Loucy (cell line): ENCODE measurements at regions not wholly inside any gene's neighbourhood (a gene's known extent, or its start where the extent isn't known, plus 50 kb on each side); places are given as distances from the start of the nearest gene placed in this dataset.

Source experiments
- H2AFZ ChIP-seq: fragments of 200-600 bp; sonication (generic); 2 replicates; pipeline ENCODE4 v1.6.0; 2016; ENCODE audit warnings: antibody characterized with exemption, mild to moderate bottlenecking, low read length, moderate library complexity
- H3F3A ChIP-seq: fragments of 200-600 bp; 2 replicates; pipeline ENCODE4 v1.6.0; 2016; ENCODE audit warnings: antibody characterized with exemption, low read depth, mild to moderate bottlenecking
- H3K27me3 ChIP-seq: fragments of 200-600 bp; sonication (generic); 2 replicates; pipeline ENCODE4 v1.6.1; 2014; ENCODE audit warnings: low read length, mild to moderate bottlenecking; ENCODE audit not compliant: insufficient read depth, poor library complexity, severe bottlenecking
- H3K36me3 ChIP-seq: fragments of 200-600 bp; sonication (generic); 2 replicates; pipeline ENCODE4 v1.6.1; 2016; ENCODE audit warnings: low read length; ENCODE audit not compliant: insufficient read depth
- H3K4me1 ChIP-seq: fragments of 200-600 bp; sonication (generic); 2 replicates; pipeline ENCODE4 v1.5.1; 2014; ENCODE audit warnings: low read length, mild to moderate bottlenecking; ENCODE audit not compliant: insufficient read depth, poor library complexity, severe bottlenecking
- H3K4me2 ChIP-seq: fragments of 200-600 bp; sonication (generic); 2 replicates; pipeline ENCODE4 v1.6.0; 2014; ENCODE audit warnings: antibody characterized with exemption, low read length, low read depth, mild to moderate bottlenecking; ENCODE audit not compliant: poor library complexity, severe bottlenecking
- H3K4me3 ChIP-seq: fragments of 200-600 bp; sonication (generic); 2 replicates; pipeline ENCODE4 v1.5.1; 2014; ENCODE audit warnings: low read length, mild to moderate bottlenecking, mixed read lengths; ENCODE audit not compliant: poor library complexity, severe bottlenecking
- H3K79me2 ChIP-seq: fragments of 200-600 bp; sonication (generic); 2 replicates; pipeline ENCODE4 v1.6.1; 2014; ENCODE audit warnings: low read length; ENCODE audit not compliant: insufficient read depth
- H3K9ac ChIP-seq: fragments of 200-600 bp; sonication (generic); 2 replicates; pipeline ENCODE4 v1.6.0; 2014; ENCODE audit warnings: mild to moderate bottlenecking, low read depth, low read length, moderate library complexity; ENCODE audit not compliant: poor library complexity, severe bottlenecking
- H3K9me2 ChIP-seq: fragments of 200-600 bp; sonication (generic); replicated peaks from 2 replicates; pipeline ENCODE4 v1.6.1; 2016; ENCODE audit warnings: low read depth, low read length, mixed read lengths
- H3K9me3 ChIP-seq: fragments of 200-600 bp; sonication (generic); 2 replicates; pipeline ENCODE4 v1.6.1; 2014; ENCODE audit warnings: mild to moderate bottlenecking, antibody characterized with exemption, low read length, low read depth; ENCODE audit not compliant: insufficient read depth
- H4K20me1 ChIP-seq: fragments of 200-600 bp; sonication (generic); 2 replicates; pipeline ENCODE4 v1.6.0; 2014; ENCODE audit warnings: antibody characterized with exemption, low read length, mild to moderate bottlenecking; ENCODE audit not compliant: insufficient read depth, poor library complexity, severe bottlenecking
- CTCF ChIP-seq: fragments of 200-600 bp; sonication (generic); conservative IDR thresholded peaks from 2 replicates; pipeline ENCODE4 v1.5.1; 2014; ENCODE audit warnings: mild to moderate bottlenecking, antibody characterized with exemption, low read length
- EZH2phosphoT487 ChIP-seq: fragments of 200-600 bp; IDR thresholded peaks from 2 replicates; pipeline ENCODE4 v1.6.1; 2018; ENCODE audit warnings: antibody characterized with exemption, mild to moderate bottlenecking, moderate library complexity, borderline replicate concordance

- Histone ChIP-seq H3K9ac (no peak overlapping the region), H3K9me2 (no peaks in the 10 kb centered on the region), H3K36me3 (no peaks in the 10 kb centered on the region), H3K9me3 (no peaks in the 10 kb centered on the region), H3K4me1 (no peaks in the 10 kb centered on the region), H3K27me3 (no peaks in the 10 kb centered on the region), H3K4me3 (no peak overlapping the region), H3K79me2 (no peaks in the 10 kb centered on the region), H2AFZ (no peak overlapping the region), H4K20me1 (no peaks in the 10 kb centered on the region), H3F3A (no peaks in the 10 kb centered on the region), H3K4me2 (no peak overlapping the region)
- no peak for TF ChIP-seq CTCF
- no peak for TF ChIP-seq EZH2phosphoT487
These were observed 325.1 kb upstream of the ADAMTS16 start for GRCh38 chr5:4815002-4815401.

GRCh38 chr5:4817767-4818166 is 322.4 kb upstream of the ADAMTS16 start:
- no peak overlapping the region for H3K4me3 ChIP-seq
- H3K27me3 ChIP-seq, result no peaks in the 10 kb centered on the region
- no peaks in the 10 kb centered on the region for H3K36me3 ChIP-seq
- no peaks in the 10 kb centered on the region for H3K9me3 ChIP-seq
- no peaks in the 10 kb centered on the region for H3F3A ChIP-seq
- H3K79me2 ChIP-seq, result no peaks in the 10 kb centered on the region
- no peaks in the 10 kb centered on the region for H3K4me1 ChIP-seq
- H4K20me1 ChIP-seq, result no peaks in the 10 kb centered on the region
- TF ChIP-seq CTCF (no peak), EZH2phosphoT487 (no peak)
- H3K9me2 ChIP-seq, result no peaks in the 10 kb centered on the region
- H3K9ac ChIP-seq, result no peak overlapping the region
- no peak overlapping the region for H3K4me2 ChIP-seq
- no peak overlapping the region for H2AFZ ChIP-seq

- Histone ChIP-seq H3K9ac (no peak overlapping the region), H3K36me3 (no peaks in the 10 kb centered on the region), H2AFZ (no peak overlapping the region), H3K9me3 (no peaks in the 10 kb centered on the region), H4K20me1 (no peaks in the 10 kb centered on the region), H3K27me3 (no peaks in the 10 kb centered on the region), H3F3A (no peaks in the 10 kb centered on the region), H3K79me2 (no peaks in the 10 kb centered on the region), H3K4me1 (no peaks in the 10 kb centered on the region), H3K9me2 (no peaks in the 10 kb centered on the region), H3K4me2 (no peak overlapping the region), H3K4me3 (no peak overlapping the region)
- TF ChIP-seq EZH2phosphoT487 (no peak), CTCF (no peak)
These were observed 308.8 kb upstream of the ADAMTS16 start for GRCh38 chr5:4831325-4831724.
